Gastrocnemius medialis (tissue), 4 donors: ENCODE measurements at regions not wholly inside any gene's neighbourhood (a gene's known extent, or its start where the extent isn't known, plus 50 kb on each side); places are given as distances from the start of the nearest gene placed in this dataset.

Source experiments
- CTCF ChIP-seq, 5 experiments: fragments of 450-650 bp in 3 of 5; fragments of 200-600 bp in 2 of 5; sonication (generic) in 2 of 5; IDR thresholded peaks in 4 of 5; conservative IDR thresholded peaks in 1 of 5; 1 replicate in 4 of 5; 2 replicates in 1 of 5; pipeline ENCODE4 v1.5.1; 2016 to 2019; ENCODE audit warnings: antibody characterized with exemption in 5 of 5, mild to moderate bottlenecking in 3 of 5, moderate library complexity in 3 of 5
- POLR2A ChIP-seq, 2 donors: fragments of 450-650 bp; IDR thresholded peaks; one replicate each; pipeline ENCODE4 v1.6.1; 2017; ENCODE audit warnings: antibody characterized with exemption in 2 of 2, mild to moderate bottlenecking in 2 of 2, moderate library complexity in 2 of 2

- TF ChIP-seq CTCF (IDR thresholded peaks at IDR 0.05 in 4 of 5, conservative IDR thresholded peaks at IDR 0.05 in 1 of 5) (no peak), POLR2A (IDR thresholded peaks at IDR 0.05) (no peak)
Observed at GRCh38 chr13:89382981-89383380, 1711.8 kb downstream of the SLITRK5 start.
